ENCODE measurements at regions not wholly inside any gene's neighbourhood (a gene's known extent, or its start where the extent isn't known, plus 50 kb on each side); places are given as distances from the start of the nearest gene placed in this dataset.
"Not testable (repeated sequence)": the region's sequence is repeated elsewhere in the genome, so short reads cannot be mapped to it uniquely, and the experiment has no call there.

- no peak for DNase-seq
These were observed 136.7 kb downstream of the FGF10 start for GRCh38 chr5:44252545-44252944.

- DNase-seq, result no peak
These were observed 142.2 kb downstream of the FGF10 start for GRCh38 chr5:44246986-44247385.

GRCh38 chr5:44245935-44246334 lies 143.3 kb downstream of the FGF10 start:
- DNase-seq, result no peak

GRCh38 chr5:44242791-44243190 lies 146.4 kb downstream of the FGF10 start:
- no peak for DNase-seq

- no peak for DNase-seq
These were observed 153.2 kb downstream of the FGF10 start for GRCh38 chr5:44236040-44236439.

GRCh38 chr5:44233691-44234090 lies 155.5 kb downstream of the FGF10 start:
- no peak for DNase-seq

GRCh38 chr5:44225231-44226160 lies 163.7 kb downstream of the FGF10 start:
- no peak for DNase-seq

GRCh38 chr5:44199408-44199807 lies 189.8 kb downstream of the FGF10 start:
- DNase-seq, result no peak

- DNase-seq, result peak; percentile 0
These were observed 200.0 kb downstream of the FGF10 start for GRCh38 chr5:44189255-44189654.

- no peak for DNase-seq
These were observed 201.2 kb downstream of the FGF10 start for GRCh38 chr5:44187973-44188372.

- no peak for DNase-seq
These were observed 205.5 kb downstream of the FGF10 start for GRCh38 chr5:44183753-44184152.

- no peak for DNase-seq
These were observed 205.9 kb downstream of the FGF10 start for GRCh38 chr5:44183312-44183711.

GRCh38 chr5:44178414-44178813 lies 210.8 kb downstream of the FGF10 start:
- no peak for DNase-seq

- no peak for DNase-seq
These were observed 221.7 kb downstream of the FGF10 start for GRCh38 chr5:44167540-44167939.

- no peak for DNase-seq
These were observed 228.9 kb downstream of the FGF10 start for GRCh38 chr5:44160369-44160768.

GRCh38 chr5:44150075-44150723 lies 239.0 kb downstream of the FGF10 start:
- no peak for DNase-seq

GRCh38 chr5:44117947-44118346 lies 271.3 kb downstream of the FGF10 start:
- not testable (repeated sequence) for DNase-seq

- not testable (repeated sequence) for DNase-seq
These were observed 281.0 kb downstream of the FGF10 start for GRCh38 chr5:44108232-44108631.

GRCh38 chr5:44099643-44100042 lies 289.6 kb downstream of the FGF10 start:
- no peak for DNase-seq

- no peak for DNase-seq
These were observed 299.6 kb downstream of the FGF10 start for GRCh38 chr5:44089424-44090144.

GRCh38 chr5:44085083-44085482 lies 304.1 kb downstream of the FGF10 start:
- DNase-seq, result no peak

- DNase-seq, result not testable (repeated sequence)
These were observed 314.7 kb downstream of the FGF10 start for GRCh38 chr5:44074547-44074946.

GRCh38 chr5:44051591-44051990 lies 337.6 kb downstream of the FGF10 start:
- DNase-seq, result no peak

All from NK-92 treated with Interleukin-12 subunit alpha and Interleukin-12 subunit beta, amount 100 ng/mL, for 24 hours (cell line).